SK-N-SH treated with all-trans-retinoic acid at 6 μM for 48 hours (cell line): ENCODE measurements at regions not wholly inside any gene's neighbourhood (a gene's known extent, or its start where the extent isn't known, plus 50 kb on each side); places are given as distances from the start of the nearest gene placed in this dataset.

Experiments used
- ATAC-seq: fragments of 200-7000 bp; cut with Tn5 transposase; 3 replicates; pipeline ENCODE4 v1.9.1; 2020; ENCODE audit warnings: mild to moderate bottlenecking, moderate library complexity
- ARNTL ChIP-seq: fragments of 450-650 bp; formaldehyde crosslinking; IDR thresholded peaks from 2 replicates; pipeline ENCODE4 v1.5.0; 2020; ENCODE audit warnings: low read depth, mild to moderate bottlenecking, moderate library complexity, borderline replicate concordance
- BACH2 ChIP-seq: fragments of 250-450 bp; sonication (Bioruptor Pico); IDR thresholded peaks from 2 replicates; pipeline ENCODE4 v1.9.0; 2021; ENCODE audit warnings: mild to moderate bottlenecking, borderline replicate concordance
- CREB5 ChIP-seq: fragments of 250-450 bp; sonication (Bioruptor Pico); IDR thresholded peaks from 2 replicates; pipeline ENCODE4 v1.5.1; 2020; ENCODE audit warnings: low read depth, mild to moderate bottlenecking, moderate library complexity
- CSDC2 ChIP-seq: fragments of 250-450 bp; sonication (Bioruptor Pico); IDR thresholded peaks from 2 replicates; pipeline ENCODE4 v1.5.0; 2020; ENCODE audit warnings: mild to moderate bottlenecking, moderate library complexity
- CSRNP3 ChIP-seq: fragments of 250-450 bp; sonication (Bioruptor Pico); IDR thresholded peaks from 2 replicates; pipeline ENCODE4 v1.5.1; 2021; ENCODE audit warnings: mild to moderate bottlenecking, moderate library complexity
- GLIS3 ChIP-seq: fragments of 250-450 bp; sonication (Bioruptor Pico); IDR thresholded peaks from 2 replicates; pipeline ENCODE4 v1.5.0; 2020; ENCODE audit warnings: mild to moderate bottlenecking, moderate library complexity
- ISL1 ChIP-seq: fragments of 250-450 bp; sonication (Bioruptor Pico); IDR thresholded peaks from 2 replicates; pipeline ENCODE4 v2.1.2; 2022; ENCODE audit warnings: mild to moderate bottlenecking, moderate library complexity
- PATZ1 ChIP-seq: fragments of 250-450 bp; sonication (Bioruptor Pico); IDR thresholded peaks from 2 replicates; pipeline ENCODE4 v1.8.0; 2020; ENCODE audit warnings: mild to moderate bottlenecking, moderate library complexity, borderline replicate concordance
- POU6F1 ChIP-seq: fragments of 250-450 bp; sonication (Bioruptor Pico); IDR thresholded peaks from 2 replicates; pipeline ENCODE4 v1.8.0; 2021; ENCODE audit warnings: low read depth, mild to moderate bottlenecking, moderate library complexity, borderline replicate concordance
- PPARA ChIP-seq: fragments of 250-450 bp; sonication (Bioruptor Pico); IDR thresholded peaks from 2 replicates; pipeline ENCODE4 v1.5.0; 2020; ENCODE audit warnings: mild to moderate bottlenecking, borderline replicate concordance
- RARB ChIP-seq: fragments of 250-450 bp; sonication (Bioruptor Pico); IDR thresholded peaks from 2 replicates; pipeline ENCODE4 v1.8.0; 2021; ENCODE audit warnings: mild to moderate bottlenecking, moderate library complexity
- SNAI2 ChIP-seq: fragments of 250-450 bp; sonication (Bioruptor Pico); IDR thresholded peaks from 2 replicates; pipeline ENCODE4 v1.5.0; 2020; ENCODE audit warnings: mild to moderate bottlenecking, moderate library complexity
- TCF4 ChIP-seq: fragments of 250-450 bp; sonication (Bioruptor Pico); IDR thresholded peaks from 2 replicates; pipeline ENCODE4 v1.8.0; 2021; ENCODE audit warnings: mild to moderate bottlenecking, moderate library complexity, borderline replicate concordance
- TSHZ2 ChIP-seq: fragments of 250-450 bp; sonication (Bioruptor Pico); IDR thresholded peaks from 2 replicates; pipeline ENCODE4 v1.5.0; 2020; ENCODE audit warnings: mild to moderate bottlenecking, moderate library complexity
- ZC3H10 ChIP-seq: fragments of 250-450 bp; sonication (Bioruptor Pico); IDR thresholded peaks from 2 replicates; pipeline ENCODE4 v1.5.1; 2021; ENCODE audit warnings: mild to moderate bottlenecking, moderate library complexity
- ZFP30 ChIP-seq: fragments of 450-650 bp; formaldehyde crosslinking; IDR thresholded peaks from 2 replicates; pipeline ENCODE4 v1.5.0; 2022; ENCODE audit warnings: mild to moderate bottlenecking, moderate library complexity
- ZNF565 ChIP-seq: fragments of 450-650 bp; formaldehyde crosslinking; conservative IDR thresholded peaks from 2 replicates; pipeline ENCODE4 v1.5.0; 2020; ENCODE audit warnings: low read depth, mild to moderate bottlenecking, moderate library complexity

GRCh38 chr20:39554341-39554740 is 592.2 kb downstream of the DHX35 start:
- TF ChIP-seq ZC3H10 (CRISPR knock-in tag): no peak
- TF ChIP-seq PATZ1 (CRISPR knock-in tag): no peak
- no peak for TF ChIP-seq TSHZ2 (CRISPR knock-in tag)
- TF ChIP-seq POU6F1 (CRISPR knock-in tag): no peak
- no peak for TF ChIP-seq TCF4
- TF ChIP-seq CSDC2 (CRISPR knock-in tag): no peak
- TF ChIP-seq ARNTL (CRISPR knock-in tag): no peak
- no peak for TF ChIP-seq BACH2 (CRISPR knock-in tag)
- ATAC-seq: no peak

- ATAC-seq: no peak
Measured at GRCh38 chr20:39553120-39553519, 591.0 kb downstream of the DHX35 start.

GRCh38 chr20:39549733-39550132 is 587.6 kb downstream of the DHX35 start:
- TF ChIP-seq ISL1 (CRISPR knock-in tag) (no peak), GLIS3 (no peak), ZC3H10 (CRISPR knock-in tag) (no peak), POU6F1 (CRISPR knock-in tag) (no peak), RARB (CRISPR knock-in tag) (no peak), PPARA (CRISPR knock-in tag) (no peak), ZFP30 (CRISPR knock-in tag) (no peak), CREB5 (CRISPR knock-in tag) (no peak), SNAI2 (no peak), CSDC2 (CRISPR knock-in tag) (no peak), ZNF565 (CRISPR knock-in tag) (no peak)
- TF ChIP-seq, all 23 proteins: peak for 0
- no peak for ATAC-seq

More at GRCh38 chr20:39553120-39553519, 591.0 kb downstream of the DHX35 start:
- no peak for TF ChIP-seq RARB (CRISPR knock-in tag)
- TF ChIP-seq BACH2 (CRISPR knock-in tag): no peak
- no peak for TF ChIP-seq POU6F1 (CRISPR knock-in tag)
- TF ChIP-seq CSRNP3 (CRISPR knock-in tag): no peak
- no peak for TF ChIP-seq ARNTL (CRISPR knock-in tag)
